ENCODE measurements at regions not wholly inside any gene's neighbourhood (a gene's known extent, or its start where the extent isn't known, plus 50 kb on each side); places are given as distances from the start of the nearest gene placed in this dataset.

- peak in 1 of 11 donors; percentile 8 for DNase-seq (ENCODE audit: extremely low read depth in 1 of 11, low read depth in 9 of 11, low spot score in 4 of 11)
Measured at GRCh38 chr2:129069875-129070594, 751.4 kb upstream of the HS6ST1 start.

GRCh38 chr2:129070663-129071062 is 752.0 kb upstream of the HS6ST1 start:
- DNase-seq (ENCODE audit: extremely low read depth in 1 of 11, low read depth in 9 of 11, low spot score in 4 of 11): no peak

DNA sequence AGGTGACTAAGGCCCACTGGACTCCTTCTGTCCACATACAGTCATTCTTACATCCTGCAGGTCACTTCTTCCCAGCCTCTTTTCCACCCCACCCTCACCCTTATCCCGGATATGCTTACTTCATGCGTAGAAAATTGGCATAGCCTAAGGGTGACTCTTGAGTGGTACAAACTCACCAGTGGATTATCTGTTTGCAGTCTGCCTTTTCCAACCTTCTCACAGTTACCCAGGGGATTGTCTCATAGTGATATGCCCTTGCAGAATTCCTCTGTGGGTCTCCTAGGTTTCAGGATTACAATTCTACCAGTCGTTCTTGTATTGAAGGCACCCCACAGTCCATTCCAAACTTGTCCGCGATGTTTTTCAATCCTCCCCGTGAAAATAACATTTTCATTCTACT is 752.9 kb upstream of the HS6ST1 start:
- no peak for DNase-seq (ENCODE audit: extremely low read depth in 1 of 11, low read depth in 9 of 11, low spot score in 4 of 11)

DNA sequence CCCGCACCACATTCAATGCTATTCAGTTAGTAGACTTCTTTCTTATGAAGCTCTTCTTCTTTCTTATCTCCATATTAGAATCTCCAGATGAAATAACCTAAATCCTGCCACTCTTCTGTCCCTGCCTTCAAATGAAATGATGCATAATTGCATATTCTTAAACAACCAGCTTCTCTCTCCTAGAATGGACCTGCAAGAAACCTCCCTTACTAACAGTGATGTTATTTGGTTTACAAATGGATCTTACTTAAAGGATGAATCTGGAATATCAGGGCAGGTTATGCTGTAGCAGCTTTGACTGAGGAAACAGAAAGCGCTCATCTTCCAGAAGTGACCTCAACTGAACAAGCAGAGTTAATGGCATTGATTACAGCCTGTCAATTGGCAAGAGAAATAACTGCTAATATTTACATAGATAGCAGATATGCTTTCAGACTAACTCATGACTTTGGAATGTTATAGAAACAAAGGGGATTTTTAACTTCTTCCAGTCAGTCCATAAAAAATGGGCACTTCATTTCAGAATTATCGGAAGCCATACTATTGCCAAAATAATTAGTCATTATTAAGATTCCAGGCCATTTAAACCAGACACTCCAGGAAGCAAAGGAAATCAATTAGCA is 755.7 kb upstream of the HS6ST1 start:
- DNase-seq (ENCODE audit: extremely low read depth in 1 of 11, low read depth in 9 of 11, low spot score in 4 of 11): no peak

GRCh38 chr2:129078548-129078947 is 759.9 kb upstream of the HS6ST1 start:
- no peak for DNase-seq (ENCODE audit: extremely low read depth in 1 of 11, low read depth in 9 of 11, low spot score in 4 of 11)

DNA sequence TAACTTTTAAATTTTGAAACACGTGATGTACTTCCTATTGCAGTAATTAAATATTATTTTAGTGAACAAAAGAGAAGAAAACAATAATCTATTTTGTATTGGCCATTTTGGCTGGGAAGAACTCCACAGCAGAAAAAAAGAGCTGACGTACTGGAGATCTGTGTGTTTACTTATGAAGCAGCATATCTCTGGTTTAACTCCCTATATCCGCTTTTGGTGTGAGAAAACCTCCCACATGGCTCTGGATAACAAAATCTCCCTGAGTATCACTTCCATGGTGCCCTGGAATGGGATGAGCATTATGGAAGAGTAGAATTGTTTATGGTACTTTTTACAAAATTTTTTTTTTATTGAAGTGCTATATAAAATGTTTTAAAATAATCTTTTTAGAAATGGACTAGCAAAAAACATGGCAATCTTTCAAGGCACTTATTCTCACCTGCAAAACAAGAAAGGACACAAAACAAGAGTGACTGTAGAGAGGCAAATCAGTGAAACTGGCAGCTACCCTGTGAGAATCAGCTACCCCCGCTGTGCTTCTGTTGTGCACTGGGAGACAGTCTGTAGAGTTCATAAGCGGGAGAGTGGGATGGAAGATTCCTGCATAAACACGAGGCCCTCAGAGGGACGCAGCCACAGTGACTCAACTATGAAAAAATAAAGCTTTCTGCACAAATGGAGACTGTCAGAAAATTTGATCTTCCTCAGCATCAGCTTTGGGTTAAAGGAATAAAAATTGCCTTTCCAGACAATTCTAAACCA is 762.2 kb upstream of the HS6ST1 start:
- no peak for DNase-seq (ENCODE audit: extremely low read depth in 1 of 11, low read depth in 9 of 11, low spot score in 4 of 11)

- no peak for DNase-seq (ENCODE audit: extremely low read depth in 1 of 11, low read depth in 9 of 11, low spot score in 4 of 11)
Measured at GRCh38 chr2:129085386-129085785, 766.7 kb upstream of the HS6ST1 start.

GRCh38 chr2:129087133-129087813 is 768.6 kb upstream of the HS6ST1 start:
- no peak for DNase-seq (ENCODE audit: extremely low read depth in 1 of 11, low read depth in 9 of 11, low spot score in 4 of 11)

DNA sequence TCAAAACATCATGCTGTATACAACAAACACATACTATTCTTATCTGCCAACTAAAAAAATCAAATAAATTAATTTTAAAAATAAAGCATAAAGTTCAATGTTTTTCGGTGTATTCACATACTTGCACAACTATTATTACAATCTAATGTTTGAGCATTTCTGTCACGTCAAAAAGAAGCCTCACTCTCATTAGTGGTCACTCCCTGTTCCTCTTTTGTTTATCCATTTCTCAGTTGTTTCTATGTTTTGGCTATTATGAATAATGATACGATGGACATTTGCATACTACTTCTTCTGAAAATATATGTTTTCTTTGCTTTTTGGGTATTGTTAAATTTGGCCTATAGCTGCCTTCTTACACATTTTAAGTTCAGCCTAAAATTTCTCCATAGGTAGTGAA is 773.0 kb upstream of the HS6ST1 start:
- DNase-seq (ENCODE audit: extremely low read depth in 1 of 11, low read depth in 9 of 11, low spot score in 4 of 11): no peak

GRCh38 chr2:129092956-129093355 is 774.3 kb upstream of the HS6ST1 start:
- DNase-seq (ENCODE audit: extremely low read depth in 1 of 11, low read depth in 9 of 11, low spot score in 4 of 11): peak in 10 of 11 donors; percentile 15 to 64 (median 47)

DNA sequence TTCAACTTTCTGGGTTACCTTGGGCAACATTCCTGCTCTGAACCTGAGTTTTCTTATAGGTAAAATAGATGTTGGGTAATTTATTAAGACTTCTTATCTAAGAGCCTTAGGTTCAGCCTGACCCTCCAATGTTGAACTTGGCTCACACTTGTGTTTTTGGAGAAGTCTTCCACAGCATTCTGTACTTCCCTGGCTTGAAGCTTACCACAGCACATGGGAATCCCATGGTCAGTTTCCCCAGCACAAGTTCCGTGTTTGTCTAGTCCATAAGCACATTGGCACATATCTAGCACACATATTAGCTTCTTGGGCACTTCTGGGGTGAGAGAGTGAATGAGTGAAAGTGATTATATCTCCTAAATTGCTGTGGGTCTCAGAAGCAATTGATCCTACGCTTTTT is 782.5 kb upstream of the HS6ST1 start:
- DNase-seq (ENCODE audit: extremely low read depth in 1 of 11, low read depth in 9 of 11, low spot score in 4 of 11): no peak

DNA sequence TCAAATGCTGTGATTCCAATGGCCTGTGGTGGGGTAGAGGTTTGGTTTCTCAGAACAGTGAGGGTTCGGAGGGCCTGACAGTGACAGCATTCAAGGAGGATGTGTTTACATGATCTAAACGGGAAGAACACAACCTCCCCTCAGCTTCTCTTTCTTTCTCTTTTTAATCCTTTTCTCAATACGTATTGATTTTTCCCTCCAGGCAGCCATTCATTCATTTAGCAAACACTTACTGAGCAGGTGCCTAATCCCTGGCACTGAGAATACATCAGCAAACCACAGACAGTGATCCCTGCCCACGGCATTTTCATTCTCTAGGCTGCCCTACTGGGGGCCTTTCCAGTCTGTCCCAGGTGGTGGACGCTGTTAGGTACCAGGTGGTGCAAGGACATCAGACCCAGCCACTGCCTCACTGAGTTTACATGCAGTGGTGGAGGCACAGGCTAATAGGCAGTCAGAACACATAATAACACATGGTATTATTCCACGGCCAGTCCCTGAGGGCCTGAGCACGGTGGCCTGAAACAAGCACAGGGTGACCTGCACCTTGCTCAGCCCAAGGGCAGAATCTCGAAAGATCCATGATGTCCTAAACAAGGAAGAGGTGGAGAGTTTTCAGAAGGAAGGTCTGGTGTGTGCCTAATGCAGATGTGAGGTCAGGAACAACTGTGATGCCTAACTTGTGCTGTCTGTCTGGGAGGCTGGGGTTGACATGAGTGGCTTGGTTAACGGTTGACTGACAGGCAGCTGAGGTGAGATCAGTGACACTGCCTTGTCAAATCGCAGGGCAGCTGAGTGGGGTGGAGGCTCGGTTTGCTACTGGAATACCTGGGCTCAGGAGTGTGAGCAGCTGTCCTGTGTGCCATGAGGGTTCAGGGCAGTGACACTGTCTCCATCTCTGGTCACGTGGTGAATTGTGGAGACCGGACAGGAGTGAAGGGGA is 785.5 kb upstream of the HS6ST1 start:
- no peak for DNase-seq (ENCODE audit: extremely low read depth in 1 of 11, low read depth in 9 of 11, low spot score in 4 of 11)

GRCh38 chr2:129112181-129112580 is 793.5 kb upstream of the HS6ST1 start:
- DNase-seq (ENCODE audit: extremely low read depth in 1 of 11, low read depth in 9 of 11, low spot score in 4 of 11): no peak

DNA sequence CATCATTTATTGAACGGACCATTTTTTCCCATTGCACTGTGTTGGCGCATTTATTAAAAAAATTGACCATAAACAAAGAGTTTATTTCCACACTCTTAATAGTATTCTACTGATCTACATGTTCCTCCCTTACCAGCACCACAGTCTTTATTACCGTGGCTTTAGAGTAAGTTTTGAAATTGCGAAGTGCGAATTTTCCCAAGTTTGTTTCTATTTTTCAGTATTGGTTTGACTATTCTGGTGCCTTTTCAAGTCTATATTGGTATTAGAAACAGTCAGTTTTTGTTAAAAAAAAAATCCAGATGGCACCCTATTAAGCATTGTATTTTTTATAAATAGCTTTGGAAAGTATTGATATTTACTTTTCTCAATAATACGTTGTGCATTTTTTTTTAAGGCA is 795.1 kb upstream of the HS6ST1 start:
- DNase-seq (ENCODE audit: extremely low read depth in 1 of 11, low read depth in 9 of 11, low spot score in 4 of 11): no peak

DNA sequence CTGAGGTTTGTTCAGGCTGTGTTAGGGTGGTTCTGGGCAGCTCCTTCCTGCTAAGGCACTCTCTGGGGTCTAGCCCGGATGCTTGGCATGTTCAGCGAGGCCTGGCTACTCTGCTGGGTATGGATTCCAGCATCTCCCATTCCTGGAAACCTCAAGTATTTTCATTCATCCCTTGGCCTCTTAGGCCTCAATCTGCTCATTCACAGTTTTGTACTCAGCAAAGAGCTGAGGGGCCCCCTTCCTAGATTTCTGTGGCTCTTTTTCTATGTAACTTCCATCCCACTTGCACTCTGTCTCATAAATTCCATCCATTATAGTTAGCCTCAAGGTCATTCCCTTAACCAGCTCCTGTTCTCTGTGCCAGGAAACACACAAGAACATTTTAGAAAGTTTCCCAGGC is 798.8 kb upstream of the HS6ST1 start:
- peak in 10 of 11 donors; percentile 24 to 59 (median 40) for DNase-seq (ENCODE audit: extremely low read depth in 1 of 11, low read depth in 9 of 11, low spot score in 4 of 11)

GRCh38 chr2:129118296-129118695 is 799.6 kb upstream of the HS6ST1 start:
- no peak for DNase-seq (ENCODE audit: extremely low read depth in 1 of 11, low read depth in 9 of 11, low spot score in 4 of 11)

DNA sequence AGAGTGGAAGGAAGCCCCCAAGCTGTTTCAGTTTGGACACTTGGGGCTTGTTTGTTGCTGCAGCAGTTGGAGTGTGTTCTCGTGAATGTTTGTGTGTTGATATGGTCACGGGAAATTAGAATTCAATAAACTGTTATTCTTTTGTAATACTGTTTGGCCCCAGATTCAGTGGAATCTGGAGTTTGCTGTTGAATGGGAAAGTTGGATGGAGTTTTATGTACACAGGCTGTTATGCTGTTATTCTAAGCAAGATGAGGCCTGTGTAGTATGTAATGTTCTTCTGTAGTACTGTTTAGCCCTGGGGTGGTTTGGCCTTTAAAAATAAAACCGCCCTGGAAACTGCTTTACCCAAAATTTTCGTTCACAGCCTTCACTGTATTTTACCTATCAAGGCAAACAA is 810.4 kb upstream of the HS6ST1 start:
- no peak for DNase-seq (ENCODE audit: extremely low read depth in 1 of 11, low read depth in 9 of 11, low spot score in 4 of 11)

DNA sequence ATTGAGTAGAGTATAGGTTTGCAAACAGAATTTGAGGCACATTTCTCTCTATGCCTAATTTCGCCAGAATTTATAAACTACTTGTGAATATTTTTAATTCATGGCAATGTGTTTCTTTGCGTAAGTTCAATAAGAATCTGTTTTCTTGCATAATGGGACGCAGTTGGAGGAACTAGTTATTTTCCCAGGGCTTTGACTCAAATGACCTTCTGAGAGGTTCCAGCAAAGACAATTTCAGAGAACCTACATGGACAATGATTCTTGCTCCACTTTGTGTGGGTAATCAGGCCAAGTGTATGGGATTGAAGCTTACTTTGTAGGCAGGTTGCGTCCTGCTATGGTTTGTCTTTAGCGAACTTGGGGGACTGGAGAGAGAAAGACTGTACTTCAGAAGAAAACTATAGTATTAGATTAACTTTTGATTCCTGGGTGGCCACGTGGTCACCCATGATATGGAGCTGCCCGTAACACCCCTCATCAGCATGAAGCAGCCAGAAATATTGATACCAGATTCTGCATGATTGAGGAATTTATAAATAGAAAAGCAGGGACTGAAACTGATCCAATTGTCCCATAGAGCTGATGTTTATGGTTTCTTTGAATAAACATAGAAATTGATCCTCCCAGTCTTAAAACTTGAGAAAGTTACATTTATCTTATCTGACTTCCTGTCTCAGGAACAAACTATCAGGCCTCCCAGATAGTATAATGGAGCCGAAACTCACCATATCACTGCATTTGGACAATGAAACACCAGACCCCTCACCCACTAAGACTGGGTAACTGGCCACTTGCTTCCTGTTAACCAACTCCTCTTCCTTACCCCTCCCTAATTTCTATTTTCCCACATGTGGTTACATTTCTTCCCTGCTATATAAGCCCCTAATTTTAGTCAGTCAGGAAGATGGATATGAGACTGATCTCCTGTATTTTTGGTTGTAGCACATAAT is 815.3 kb upstream of the HS6ST1 start:
- no peak for DNase-seq (ENCODE audit: extremely low read depth in 1 of 11, low read depth in 9 of 11, low spot score in 4 of 11)
